OCI-LY7 (cell line): ENCODE measurements at regions not wholly inside any gene's neighbourhood (a gene's known extent, or its start where the extent isn't known, plus 50 kb on each side); places are given as distances from the start of the nearest gene placed in this dataset.

Experiments used
- BruUV-seq: library from RNA; stranded (reverse); fragments of 400-500 nt; replicated peaks from 2 replicates; lab custom pipeline; 2021; lab: Mats Ljungman, UMichigan
- CTCF ChIA-PET: fragments of 300-600 bp; sonication (Branson Sonifier 250); formaldehyde crosslinking; loops from one replicate; lab custom pipeline; 2022; ENCODE audit warnings: antibody characterized with exemption; ENCODE audit not compliant: unreplicated experiment; lab: Charles Lee
- POLR2A ChIA-PET: fragments of 300-600 bp; sonication (Branson Sonifier 250); formaldehyde crosslinking; loops from one replicate; lab custom pipeline; 2022; ENCODE audit warnings: antibody characterized with exemption; lab: Charles Lee
- DNase-seq: peaks from one replicate; pipeline ENCODE4 v3.0.0-alpha.2; 2015; ENCODE audit warnings: low spot score
- H2AFZ ChIP-seq: fragments of 200-600 bp; sonication (generic), shearing (Covaris generic); 2 replicates; pipeline ENCODE4 v1.6.1; 2014; ENCODE audit warnings: mild to moderate bottlenecking, antibody characterized with exemption, low read length, moderate library complexity
- H3K27ac ChIP-seq: fragments of 200-600 bp; sonication (generic); 2 replicates; pipeline ENCODE4 v1.5.1; 2014; ENCODE audit warnings: mixed run types, low read depth, mild to moderate bottlenecking, moderate library complexity, low read length, inconsistent platforms; ENCODE audit not compliant: poor library complexity, severe bottlenecking
- H3K36me3 ChIP-seq: fragments of 200-600 bp; sonication (generic); 2 replicates; pipeline ENCODE4 v1.6.1; 2014; ENCODE audit warnings: mild to moderate bottlenecking, antibody characterized with exemption, low read length, moderate library complexity, mixed read lengths; ENCODE audit not compliant: insufficient read depth
- H3K4me1 ChIP-seq: fragments of 200-600 bp; sonication (generic); 2 replicates; pipeline ENCODE4 v1.5.1; 2014; ENCODE audit warnings: mild to moderate bottlenecking, low read length; ENCODE audit not compliant: insufficient read depth, poor library complexity, severe bottlenecking
- H3K4me2 ChIP-seq: fragments of 200-600 bp; sonication (generic); 2 replicates; pipeline ENCODE4 v1.6.1; 2014; ENCODE audit warnings: mild to moderate bottlenecking, low read length
- H3K4me3 ChIP-seq: fragments of 200-600 bp; sonication (generic); 2 replicates; pipeline ENCODE4 v1.5.1; 2014; ENCODE audit warnings: mild to moderate bottlenecking, low read depth, low read length; ENCODE audit not compliant: poor library complexity, severe bottlenecking
- H3K79me2 ChIP-seq: fragments of 200-600 bp; sonication (generic); 2 replicates; pipeline ENCODE4 v1.6.1; 2016; ENCODE audit warnings: low read depth, mild to moderate bottlenecking, low read length, moderate library complexity, mixed read lengths; ENCODE audit not compliant: insufficient read depth
- H3K9me2 ChIP-seq: fragments of 200-600 bp; sonication (generic); 2 replicates; pipeline ENCODE4 v1.6.1; 2016; ENCODE audit warnings: mild to moderate bottlenecking, low read length, mixed read lengths; ENCODE audit not compliant: insufficient read depth
- H3K9me3 ChIP-seq: fragments of 200-600 bp; sonication (generic); 2 replicates; pipeline ENCODE4 v1.6.1; 2014; ENCODE audit warnings: mild to moderate bottlenecking, mixed run types, low read length, mixed read lengths
- H4K20me1 ChIP-seq: fragments of 200-600 bp; sonication (generic); 2 replicates; pipeline ENCODE4 v1.6.1; 2014; ENCODE audit warnings: mild to moderate bottlenecking, antibody characterized with exemption, low read length, moderate library complexity, mixed read lengths; ENCODE audit not compliant: insufficient read depth
- CTCF ChIP-seq: fragments of 200-600 bp; sonication (generic); conservative IDR thresholded peaks from 2 replicates; pipeline ENCODE4 v1.5.1; 2014; ENCODE audit warnings: mild to moderate bottlenecking, antibody characterized with exemption, low read length, moderate library complexity, mixed read lengths
- EZH2phosphoT487 ChIP-seq: fragments of 200-600 bp; sonication (generic); IDR thresholded peaks from 2 replicates; pipeline ENCODE4 v1.6.1; 2018; ENCODE audit warnings: low read depth, borderline replicate concordance, mild to moderate bottlenecking, mixed run types, antibody characterized with exemption, low read length, moderate library complexity, mixed read lengths
- intact Hi-C: fragments of 100-400 bp; cut with micrococcal nuclease; formaldehyde crosslinking; loops from one replicate; pipeline ENCODE4 v1.10.0; 2022; ENCODE audit not compliant: unreplicated experiment

- no peak overlapping the region for H2AFZ ChIP-seq
- H3K9me3 ChIP-seq: no peaks in the 10 kb centered on the region
- no peaks in the 10 kb centered on the region for H3K9me2 ChIP-seq
- H3K4me3 ChIP-seq: no peak overlapping the region
- H3K36me3 ChIP-seq: no peaks in the 10 kb centered on the region
- no peak overlapping the region for H3K27ac ChIP-seq
- H3K4me1 ChIP-seq: no peaks in the 10 kb centered on the region
- BruUV-seq: no TSS peak
- H4K20me1 ChIP-seq: no peaks in the 10 kb centered on the region
- no peak overlapping the region for H3K4me2 ChIP-seq
- intact Hi-C loops: no loop called here
- no peaks in the 10 kb centered on the region for H3K79me2 ChIP-seq
- ChIA-PET CTCF (no interaction called here), POLR2A (interaction anchor here (0.5 kb wide), 1 partner anchor 31 kb away, joined by 3 read pairs; no protein-coding TSS in a partner anchor)
- no peak for DNase-seq
- TF ChIP-seq CTCF (no peak), EZH2phosphoT487 (no peak)
These were observed 150.7 kb downstream of the ADAMTS15 start for GRCh38 chr11:130599073-130599654.

GRCh38 chr11:130600139-130600538 lies 151.7 kb downstream of the ADAMTS15 start:
- Histone ChIP-seq H3K4me3 (no peak overlapping the region), H3K27ac (no peak overlapping the region), H3K4me1 (no peaks in the 10 kb centered on the region), H3K79me2 (no peaks in the 10 kb centered on the region), H3K36me3 (no peaks in the 10 kb centered on the region), H4K20me1 (no peaks in the 10 kb centered on the region), H3K9me3 (no peaks in the 10 kb centered on the region), H3K9me2 (no peaks in the 10 kb centered on the region), H3K4me2 (no peak overlapping the region), H2AFZ (no peak overlapping the region)
- no peak for TF ChIP-seq CTCF
- no peak for TF ChIP-seq EZH2phosphoT487
- ChIA-PET CTCF (no interaction called here), POLR2A (no interaction called here)
- BruUV-seq: no TSS peak
- intact Hi-C loops: no loop called here
- no peak for DNase-seq

- H3K9me3 ChIP-seq: no peaks in the 10 kb centered on the region
- H2AFZ ChIP-seq: no peak overlapping the region
- no peaks in the 10 kb centered on the region for H4K20me1 ChIP-seq
- TF ChIP-seq EZH2phosphoT487: no peak
- no peak for TF ChIP-seq CTCF
- no peaks in the 10 kb centered on the region for H3K9me2 ChIP-seq
- no TSS peak for BruUV-seq
- H3K4me1 ChIP-seq: no peaks in the 10 kb centered on the region
- intact Hi-C loops: no loop called here
- no peak for DNase-seq
- ChIA-PET POLR2A (no interaction called here), CTCF (no interaction called here)
- no peak overlapping the region for H3K4me2 ChIP-seq
- H3K4me3 ChIP-seq: no peak overlapping the region
- no peak overlapping the region for H3K27ac ChIP-seq
- H3K79me2 ChIP-seq: no peaks in the 10 kb centered on the region
- no peaks in the 10 kb centered on the region for H3K36me3 ChIP-seq
These were observed 152.2 kb downstream of the ADAMTS15 start for GRCh38 chr11:130600616-130601015.
